ENCODE measurements at regions not wholly inside any gene's neighbourhood (a gene's known extent, or its start where the extent isn't known, plus 50 kb on each side); places are given as distances from the start of the nearest gene placed in this dataset.

DNA sequence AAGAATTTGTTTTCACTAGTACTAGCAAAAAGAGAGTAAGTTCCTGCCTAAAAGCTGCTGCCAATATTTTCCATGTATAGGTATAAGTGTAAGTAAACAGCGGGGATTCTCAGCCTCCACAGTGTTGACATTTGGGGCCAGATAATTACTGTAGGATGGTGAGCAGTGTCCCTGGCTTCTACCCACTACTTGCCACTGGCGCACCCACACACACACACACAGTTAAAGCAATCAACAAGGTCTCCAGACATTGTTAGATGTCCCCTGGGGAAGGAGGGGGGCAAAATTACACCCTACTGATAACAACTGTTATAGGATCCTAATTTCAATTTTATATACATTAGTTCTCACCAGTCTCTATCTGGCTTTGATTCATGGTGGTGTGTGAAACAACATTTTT lies 417.0 kb upstream of the PSMD7 start:
- H3K4me1 ChIP-seq = no peaks in the 10 kb centered on the region
- H2AFZ ChIP-seq = no peak overlapping the region
- H3K36me3 ChIP-seq (ENCODE audit: control insufficient read depth, insufficient read depth, low read length) = no peaks in the 10 kb centered on the region
- no peaks in the 10 kb centered on the region for H3K27me3 ChIP-seq (ENCODE audit: control insufficient read depth, insufficient read depth, low read length)
- H3K9ac ChIP-seq = no peak overlapping the region
- H3K79me2 ChIP-seq = no peaks in the 10 kb centered on the region
- TF ChIP-seq, protein P1, sequence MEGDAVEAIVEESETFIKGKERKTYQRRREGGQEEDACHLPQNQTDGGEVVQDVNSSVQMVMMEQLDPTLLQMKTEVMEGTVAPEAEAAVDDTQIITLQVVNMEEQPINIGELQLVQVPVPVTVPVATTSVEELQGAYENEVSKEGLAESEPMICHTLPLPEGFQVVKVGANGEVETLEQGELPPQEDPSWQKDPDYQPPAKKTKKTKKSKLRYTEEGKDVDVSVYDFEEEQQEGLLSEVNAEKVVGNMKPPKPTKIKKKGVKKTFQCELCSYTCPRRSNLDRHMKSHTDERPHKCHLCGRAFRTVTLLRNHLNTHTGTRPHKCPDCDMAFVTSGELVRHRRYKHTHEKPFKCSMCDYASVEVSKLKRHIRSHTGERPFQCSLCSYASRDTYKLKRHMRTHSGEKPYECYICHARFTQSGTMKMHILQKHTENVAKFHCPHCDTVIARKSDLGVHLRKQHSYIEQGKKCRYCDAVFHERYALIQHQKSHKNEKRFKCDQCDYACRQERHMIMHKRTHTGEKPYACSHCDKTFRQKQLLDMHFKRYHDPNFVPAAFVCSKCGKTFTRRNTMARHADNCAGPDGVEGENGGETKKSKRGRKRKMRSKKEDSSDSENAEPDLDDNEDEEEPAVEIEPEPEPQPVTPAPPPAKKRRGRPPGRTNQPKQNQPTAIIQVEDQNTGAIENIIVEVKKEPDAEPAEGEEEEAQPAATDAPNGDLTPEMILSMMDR (IDR thresholded peaks at IDR 0.05) = no peak
- no peak overlapping the region for H3K4me3 ChIP-seq (ENCODE audit: low read depth, low read length)
- no peaks in the 10 kb centered on the region for H3K9me3 ChIP-seq (ENCODE audit: control insufficient read depth, low read length)
- no peak overlapping the region for H3K4me2 ChIP-seq (ENCODE audit: low read length)
- no peak overlapping the region for H3K27ac ChIP-seq

DNA sequence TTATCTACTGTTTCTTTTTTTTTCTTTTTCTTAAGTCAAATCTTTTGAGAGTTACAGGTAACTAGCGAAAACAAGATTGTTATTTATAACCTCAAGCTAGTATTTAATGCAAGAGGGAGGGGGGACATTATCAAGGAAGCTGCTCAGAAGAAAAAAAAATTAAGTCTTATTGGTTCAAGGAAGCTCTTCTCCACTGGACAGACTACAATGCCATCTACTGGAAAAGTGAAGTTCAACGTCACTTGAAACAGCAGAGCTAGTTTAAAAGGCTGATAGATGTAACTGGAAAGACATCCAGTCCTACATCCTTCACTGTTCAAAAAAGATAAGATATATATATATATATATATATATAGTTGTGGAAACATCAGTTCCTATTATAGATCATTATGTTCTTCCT lies 418.0 kb upstream of the PSMD7 start:
- no peaks in the 10 kb centered on the region for H3K36me3 ChIP-seq (ENCODE audit: control insufficient read depth, insufficient read depth, low read length)

DNA sequence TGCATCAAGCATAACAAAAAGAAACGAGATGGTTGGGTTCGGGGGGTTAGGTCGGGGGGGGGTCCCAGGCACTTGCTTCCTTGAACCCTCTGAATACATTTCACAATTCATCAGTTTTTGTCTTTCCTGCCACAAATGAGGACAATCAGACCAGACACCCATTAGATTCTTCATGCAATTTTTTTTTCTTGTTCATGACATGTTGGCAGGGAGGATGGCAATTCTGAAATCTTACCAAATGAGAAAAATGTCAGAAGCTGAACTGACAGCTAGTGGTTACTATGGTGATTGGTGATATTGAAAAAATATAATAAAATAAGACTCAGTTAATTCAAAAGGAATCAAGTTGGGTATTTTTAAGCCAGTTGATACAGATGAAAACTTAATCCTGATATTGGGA lies 419.5 kb upstream of the PSMD7 start:
- TF ChIP-seq, protein P1 (IDR thresholded peaks at IDR 0.05) = no peak
- Histone ChIP-seq H3K4me3 (ENCODE audit: low read depth, low read length) (no peak overlapping the region), H3K27me3 (ENCODE audit: control insufficient read depth, insufficient read depth, low read length) (no peaks in the 10 kb centered on the region)

More for the DNA sequence above, 418.0 kb upstream of the PSMD7 start:
- TF ChIP-seq, protein P1 (IDR thresholded peaks at IDR 0.05) = no peak
- Histone ChIP-seq H2AFZ (no peak overlapping the region), H3K4me1 (no peaks in the 10 kb centered on the region), H3K79me2 (no peaks in the 10 kb centered on the region), H3K27me3 (ENCODE audit: control insufficient read depth, insufficient read depth, low read length) (no peaks in the 10 kb centered on the region), H3K4me3 (ENCODE audit: low read depth, low read length) (no peak overlapping the region), H3K9ac (no peak overlapping the region), H3K9me3 (ENCODE audit: control insufficient read depth, low read length) (no peaks in the 10 kb centered on the region), H3K27ac (no peak overlapping the region), H3K4me2 (ENCODE audit: low read length) (no peak overlapping the region)

DNA sequence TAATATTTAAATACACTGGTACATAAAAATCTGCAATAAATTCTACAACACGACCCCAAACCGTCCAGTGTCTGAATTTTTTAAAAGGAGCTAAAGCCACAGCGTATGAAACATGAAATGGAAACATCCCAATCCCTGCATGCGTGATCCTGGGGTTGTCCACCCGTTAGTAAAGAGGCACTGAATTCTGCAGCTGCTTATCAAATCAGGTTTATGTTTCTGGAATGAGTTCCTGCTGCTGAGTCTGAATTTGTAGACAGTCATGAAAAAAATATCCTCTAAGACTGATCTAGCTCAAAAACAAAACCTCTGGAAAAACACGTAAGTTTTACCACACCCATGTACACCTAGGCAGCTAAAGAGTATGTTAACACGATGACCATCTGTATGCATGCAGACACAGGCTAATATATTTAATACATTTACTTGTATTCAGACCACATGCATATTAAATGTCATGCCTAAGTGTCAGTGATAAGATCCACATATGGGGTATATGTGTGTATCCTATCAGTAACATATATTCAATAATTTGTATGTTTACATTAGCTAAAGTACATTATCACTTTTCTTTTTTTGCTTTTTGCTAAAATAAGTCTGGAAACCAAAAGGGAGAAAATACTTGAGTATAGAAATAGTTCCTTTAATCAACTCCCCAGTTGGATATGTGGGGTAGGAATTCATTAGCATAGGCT lies 420.5 kb upstream of the PSMD7 start:
- Histone ChIP-seq H3K27me3 (ENCODE audit: control insufficient read depth, insufficient read depth, low read length) (no peaks in the 10 kb centered on the region), H3K4me1 (no peaks in the 10 kb centered on the region), H3K9ac (no peak overlapping the region), H3K4me2 (ENCODE audit: low read length) (no peak overlapping the region), H3K79me2 (no peaks in the 10 kb centered on the region), H3K4me3 (ENCODE audit: low read depth, low read length) (no peak overlapping the region), H3K36me3 (ENCODE audit: control insufficient read depth, insufficient read depth, low read length) (no peaks in the 10 kb centered on the region), H3K27ac (no peak overlapping the region), H2AFZ (no peak overlapping the region), H3K9me3 (ENCODE audit: control insufficient read depth, low read length) (no peaks in the 10 kb centered on the region)
- TF ChIP-seq, protein P1 (IDR thresholded peaks at IDR 0.05) = no peak

More for the DNA sequence above, 419.5 kb upstream of the PSMD7 start:
- no peak overlapping the region for H2AFZ ChIP-seq
- H3K4me1 ChIP-seq = no peaks in the 10 kb centered on the region
- H3K36me3 ChIP-seq (ENCODE audit: control insufficient read depth, insufficient read depth, low read length) = no peaks in the 10 kb centered on the region
- no peaks in the 10 kb centered on the region for H3K79me2 ChIP-seq
- no peak overlapping the region for H3K27ac ChIP-seq
- no peak overlapping the region for H3K9ac ChIP-seq
- H3K9me3 ChIP-seq (ENCODE audit: control insufficient read depth, low read length) = no peaks in the 10 kb centered on the region
- no peak overlapping the region for H3K4me2 ChIP-seq (ENCODE audit: low read length)

DNA sequence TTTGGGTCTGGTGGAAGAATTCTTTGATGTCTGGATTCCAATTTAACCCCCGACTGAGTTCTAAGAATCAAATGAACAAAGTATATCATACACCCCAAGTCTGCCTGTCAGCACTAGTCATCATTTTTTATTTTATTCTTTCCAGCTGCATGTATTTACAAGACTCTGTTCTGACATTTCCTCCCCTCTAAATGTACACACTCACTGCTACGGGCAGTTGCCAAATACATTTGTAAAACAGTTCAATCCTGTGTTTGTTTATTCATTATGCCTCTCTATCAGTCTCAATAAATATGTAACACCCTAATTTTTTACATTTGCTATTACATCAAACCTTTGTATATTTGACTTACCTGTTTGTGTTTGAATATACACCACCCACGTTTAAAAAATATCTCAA lies 422.3 kb upstream of the PSMD7 start:
- no peak overlapping the region for H3K4me2 ChIP-seq (ENCODE audit: low read length)
- H3K9me3 ChIP-seq (ENCODE audit: control insufficient read depth, low read length) = no peaks in the 10 kb centered on the region
- H3K4me1 ChIP-seq = no peaks in the 10 kb centered on the region
- H3K27me3 ChIP-seq (ENCODE audit: control insufficient read depth, insufficient read depth, low read length) = no peaks in the 10 kb centered on the region
- H3K27ac ChIP-seq = no peak overlapping the region
- H3K9ac ChIP-seq = no peak overlapping the region
- H3K4me3 ChIP-seq (ENCODE audit: low read depth, low read length) = no peak overlapping the region
- H3K79me2 ChIP-seq = no peaks in the 10 kb centered on the region
- no peaks in the 10 kb centered on the region for H3K36me3 ChIP-seq (ENCODE audit: control insufficient read depth, insufficient read depth, low read length)
- TF ChIP-seq, protein P1 (IDR thresholded peaks at IDR 0.05) = no peak
- no peak overlapping the region for H2AFZ ChIP-seq
